SK-N-MC (cell line): ENCODE measurements at regions not wholly inside any gene's neighbourhood (a gene's known extent, or its start where the extent isn't known, plus 50 kb on each side); places are given as distances from the start of the nearest gene placed in this dataset.

Source experiments
- EZH2 ChIP-seq: fragments of 200-600 bp; sonication (generic); IDR thresholded peaks from one replicate; pipeline ENCODE4 v1.6.1; 2017; ENCODE audit warnings: antibody characterized with exemption
- FOXP2 ChIP-seq: optimal IDR thresholded peaks from 2 replicates; pipeline ENCODE3; 2011; ENCODE audit warnings: mild to moderate bottlenecking, moderate library complexity; ENCODE audit not compliant: insufficient read depth; ENCODE audit errors: extremely low read length, control extremely low read depth
- POLR2AphosphoS5 ChIP-seq: IDR thresholded peaks from 2 replicates; pipeline ENCODE4 v1.6.1; 2012; ENCODE audit warnings: mild to moderate bottlenecking, low read depth, low read length, borderline replicate concordance

- TF ChIP-seq POLR2AphosphoS5 (no peak), EZH2 (no peak), FOXP2 (no peak)
Observed at GRCh38 chrX:138294951-138295350, 416.6 kb downstream of the FGF13 start.
